H9 (cell line): ENCODE measurements at regions not wholly inside any gene's neighbourhood (a gene's known extent, or its start where the extent isn't known, plus 50 kb on each side); places are given as distances from the start of the nearest gene placed in this dataset.

Source experiments
- DNase-seq: peaks from one replicate; pipeline ENCODE4 v3.0.0-alpha.2; 2017
- H2AFZ ChIP-seq: one replicate; pipeline ENCODE4 v1.6.1; 2013; ENCODE audit warnings: mild to moderate bottlenecking, low read length, control low read depth, moderate library complexity
- H2AK5ac ChIP-seq: 2 replicates; pipeline ENCODE4 v1.6.1; 2013; ENCODE audit warnings: low read length, control low read depth, mixed read lengths; ENCODE audit not compliant: insufficient read length
- H2BK120ac ChIP-seq: one replicate; pipeline ENCODE4 v1.6.1; 2013; ENCODE audit warnings: low read depth, mild to moderate bottlenecking, low read length, control low read depth, inconsistent platforms; ENCODE audit not compliant: poor library complexity, severe bottlenecking
- H2BK12ac ChIP-seq: 2 replicates; pipeline ENCODE4 v1.6.1; 2013; ENCODE audit warnings: low read length, control low read depth, mixed read lengths, low read depth; ENCODE audit not compliant: insufficient read length
- H2BK15ac ChIP-seq: 2 replicates; pipeline ENCODE4 v1.6.1; 2013; ENCODE audit warnings: low read depth, low read length, control low read depth
- H2BK20ac ChIP-seq: one replicate; pipeline ENCODE4 v1.6.1; 2013; ENCODE audit warnings: low read depth, mild to moderate bottlenecking, low read length, control low read depth, inconsistent platforms; ENCODE audit not compliant: poor library complexity, severe bottlenecking
- H2BK5ac ChIP-seq: 2 replicates; pipeline ENCODE4 v1.6.1; 2013; ENCODE audit warnings: low read length, control low read depth, mixed read lengths; ENCODE audit not compliant: insufficient read length
- H3K14ac ChIP-seq: 2 replicates; pipeline ENCODE4 v1.6.1; 2013; ENCODE audit warnings: low read length, control low read depth; ENCODE audit not compliant: insufficient read depth
- H3K18ac ChIP-seq: 2 replicates; pipeline ENCODE4 v1.6.1; 2013; ENCODE audit warnings: low read depth, mild to moderate bottlenecking, mixed read lengths, low read length, control low read depth; ENCODE audit not compliant: insufficient read length
- H3K23ac ChIP-seq: 2 replicates; pipeline ENCODE4 v1.6.1; 2013; ENCODE audit warnings: low read length, control low read depth, mixed read lengths, low read depth; ENCODE audit not compliant: insufficient read length
- H3K23me2 ChIP-seq: 2 replicates; pipeline ENCODE4 v1.6.1; 2013; ENCODE audit warnings: low read depth, mild to moderate bottlenecking, mixed read lengths, low read length, control low read depth; ENCODE audit not compliant: insufficient read length, poor library complexity, severe bottlenecking
- H3K27ac ChIP-seq: 2 replicates; pipeline ENCODE4 v1.5.1; 2013; ENCODE audit warnings: low read length, control low read depth, mixed read lengths, low read depth; ENCODE audit not compliant: insufficient read length
- H3K27me3 ChIP-seq: 2 replicates; pipeline ENCODE4 v1.6.1; 2013; ENCODE audit warnings: low read length, control low read depth, inconsistent platforms; ENCODE audit not compliant: insufficient read depth
- H3K4ac ChIP-seq: 2 replicates; pipeline ENCODE4 v1.6.1; 2013; ENCODE audit warnings: low read depth, mild to moderate bottlenecking, control low read depth, inconsistent platforms, low read length, moderate library complexity
- H3K4me1 ChIP-seq: 2 replicates; pipeline ENCODE4 v1.6.1; 2013; ENCODE audit warnings: low read length, control low read depth, inconsistent platforms; ENCODE audit not compliant: insufficient read depth
- H3K4me2 ChIP-seq: 2 replicates; pipeline ENCODE4 v1.6.1; 2013; ENCODE audit warnings: low read length, control low read depth, mixed read lengths; ENCODE audit not compliant: insufficient read length, insufficient read depth
- H3K56ac ChIP-seq: 2 replicates; pipeline ENCODE4 v1.6.1; 2013; ENCODE audit warnings: low read depth, mild to moderate bottlenecking, mixed read lengths, low read length, control low read depth; ENCODE audit not compliant: insufficient read length
- H3K79me1 ChIP-seq: 2 replicates; pipeline ENCODE4 v1.6.1; 2013; ENCODE audit warnings: low read depth, mild to moderate bottlenecking, moderate library complexity, low read length, control low read depth, inconsistent platforms; ENCODE audit not compliant: insufficient read depth, poor library complexity, severe bottlenecking
- H3K79me2 ChIP-seq: 2 replicates; pipeline ENCODE4 v1.6.1; 2013; ENCODE audit warnings: low read length, control low read depth, inconsistent platforms; ENCODE audit not compliant: insufficient read depth
- H3K9ac ChIP-seq: 2 replicates; pipeline ENCODE4 v1.6.1; 2013; ENCODE audit warnings: low read length, control low read depth, mixed read lengths; ENCODE audit not compliant: insufficient read length; ENCODE audit errors: extremely low read depth
- H3K9me3 ChIP-seq: one replicate; pipeline ENCODE4 v1.6.1; 2013; ENCODE audit warnings: low read depth, low read length, inconsistent platforms; ENCODE audit not compliant: control insufficient read depth
- H3T11ph ChIP-seq: one replicate; pipeline ENCODE4 v1.6.1; 2013; ENCODE audit warnings: mild to moderate bottlenecking, low read length, control low read depth, inconsistent platforms
- H4K20me1 ChIP-seq: one replicate; pipeline ENCODE4 v1.6.1; 2013; ENCODE audit not compliant: control insufficient read depth, insufficient read length, insufficient read depth
- H4K5ac ChIP-seq: 2 replicates; pipeline ENCODE4 v1.6.1; 2013; ENCODE audit warnings: low read depth, mild to moderate bottlenecking, mixed read lengths, low read length, control low read depth; ENCODE audit not compliant: insufficient read length
- H4K8ac ChIP-seq: replicated peaks from 2 replicates; pipeline ENCODE4 v1.6.1; 2013; ENCODE audit warnings: low read length, control low read depth, mixed read lengths, low read depth; ENCODE audit not compliant: insufficient read length
- H4K91ac ChIP-seq: 2 replicates; pipeline ENCODE4 v1.6.1; 2013; ENCODE audit warnings: low read depth, mild to moderate bottlenecking, moderate library complexity, mixed read lengths, low read length, control low read depth; ENCODE audit not compliant: insufficient read length
- H3K27ac Mint-ChIP-seq, 3 experiments: 2 replicates in 2 of 3; 3 replicates in 1 of 3; pipeline ENCODE4 v1.8.0; 2020 to 2021; ENCODE audit warnings: mixed read lengths in 3 of 3, mild to moderate bottlenecking in 1 of 3, moderate library complexity in 1 of 3
- H3K27me3 Mint-ChIP-seq: 2 replicates; pipeline ENCODE4 v1.8.0; 2021; ENCODE audit warnings: low read depth, mild to moderate bottlenecking, moderate library complexity, mixed read lengths
- H3K36me3 Mint-ChIP-seq, 3 experiments: 2 replicates in 2 of 3; 3 replicates in 1 of 3; pipeline ENCODE4 v1.8.0; 2020 to 2021; ENCODE audit warnings: low read depth in 3 of 3, mixed read lengths in 3 of 3; ENCODE audit not compliant: insufficient read depth in 1 of 3
- H3K4me1 Mint-ChIP-seq, 2 experiments: 2 replicates each; pipeline ENCODE4 v1.8.0; 2020; ENCODE audit warnings: mixed read lengths in 2 of 2
- H3K4me3 Mint-ChIP-seq, 2 experiments: 2 replicates in 1 of 2; 3 replicates in 1 of 2; pipeline ENCODE4 v1.8.0; 2020 to 2021; ENCODE audit warnings: mild to moderate bottlenecking in 2 of 2, mixed read lengths in 2 of 2, moderate library complexity in 1 of 2
- H3K9me3 Mint-ChIP-seq, 2 experiments: 2 replicates in 1 of 2; 3 replicates in 1 of 2; pipeline ENCODE4 v1.8.0; 2020; ENCODE audit warnings: mild to moderate bottlenecking in 2 of 2, mixed read lengths in 2 of 2, moderate library complexity in 1 of 2
- WGBS: extraction: QIAGEN DNeasy Blood & Tissue Kit; methylation state at CpG from one replicate; pipeline ENCODE4 v1.1.7; 2013; ENCODE audit warnings: missing lambda C conversion rate, low lambda C conversion rate, mixed read lengths; ENCODE audit not compliant: insufficient read length; ENCODE audit errors: extremely low coverage; 5-methylcytosine and 5-hydroxymethylcytosine counted together
- TF ChIP-seq, protein P1 (sequence below): fragments of 200-600 bp; sonication (generic); conservative IDR thresholded peaks from 3 replicates; pipeline ENCODE4 v1.8.0; 2021; ENCODE audit warnings: antibody characterized with exemption, mild to moderate bottlenecking

DNA sequence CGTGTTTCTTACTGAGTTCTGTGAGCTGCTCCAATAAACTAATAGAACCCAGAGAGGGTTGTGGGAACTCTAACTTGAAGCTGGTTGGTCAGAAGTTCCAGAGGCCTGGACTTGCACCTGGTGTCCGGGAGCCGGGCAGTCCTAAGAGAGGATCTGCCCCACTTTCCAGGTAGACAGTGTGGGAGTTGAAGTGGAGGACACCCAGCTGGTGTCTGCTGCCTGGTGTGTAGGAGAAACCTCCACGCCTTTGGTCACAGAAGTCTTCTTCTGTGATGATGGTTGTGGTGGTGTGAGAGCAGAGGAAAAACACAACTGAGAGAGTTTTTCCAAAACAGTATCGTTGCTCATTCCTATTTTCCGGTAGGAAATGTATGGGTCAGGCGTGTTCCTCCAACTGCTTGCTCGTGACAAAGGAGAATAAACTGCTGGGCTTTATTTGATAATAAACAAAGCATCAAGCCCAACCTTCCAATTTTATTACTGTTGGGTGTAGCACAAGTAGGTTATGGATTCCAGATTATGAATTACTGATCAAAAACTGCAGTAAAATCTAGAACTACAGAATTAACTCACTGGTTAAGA lies 137.0 kb downstream of the KLF13 start:
- Mint-ChIP-seq H3K4me1 (peaks cover 6 to 8% of the 10 kb centered on the region in 2 experiments), H3K27ac (no peak overlapping the region), H3K36me3 (no peaks in the 10 kb centered on the region), H3K4me3 (no peak overlapping the region), H3K27me3 (peaks cover 8% of the 10 kb centered on the region), H3K9me3 (no peaks in the 10 kb centered on the region)
- H3K4ac ChIP-seq, result no peak overlapping the region
- WGBS, result no CpG with 5 or more reads among the region's 8 CpGs
- H3K18ac ChIP-seq, result no peak overlapping the region
- no peak overlapping the region for H3K56ac ChIP-seq
- TF ChIP-seq, protein P1, sequence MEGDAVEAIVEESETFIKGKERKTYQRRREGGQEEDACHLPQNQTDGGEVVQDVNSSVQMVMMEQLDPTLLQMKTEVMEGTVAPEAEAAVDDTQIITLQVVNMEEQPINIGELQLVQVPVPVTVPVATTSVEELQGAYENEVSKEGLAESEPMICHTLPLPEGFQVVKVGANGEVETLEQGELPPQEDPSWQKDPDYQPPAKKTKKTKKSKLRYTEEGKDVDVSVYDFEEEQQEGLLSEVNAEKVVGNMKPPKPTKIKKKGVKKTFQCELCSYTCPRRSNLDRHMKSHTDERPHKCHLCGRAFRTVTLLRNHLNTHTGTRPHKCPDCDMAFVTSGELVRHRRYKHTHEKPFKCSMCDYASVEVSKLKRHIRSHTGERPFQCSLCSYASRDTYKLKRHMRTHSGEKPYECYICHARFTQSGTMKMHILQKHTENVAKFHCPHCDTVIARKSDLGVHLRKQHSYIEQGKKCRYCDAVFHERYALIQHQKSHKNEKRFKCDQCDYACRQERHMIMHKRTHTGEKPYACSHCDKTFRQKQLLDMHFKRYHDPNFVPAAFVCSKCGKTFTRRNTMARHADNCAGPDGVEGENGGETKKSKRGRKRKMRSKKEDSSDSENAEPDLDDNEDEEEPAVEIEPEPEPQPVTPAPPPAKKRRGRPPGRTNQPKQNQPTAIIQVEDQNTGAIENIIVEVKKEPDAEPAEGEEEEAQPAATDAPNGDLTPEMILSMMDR, result no peak
- H3K23me2 ChIP-seq, result no peaks in the 10 kb centered on the region
- DNase-seq, result no peak
- H3K9me3 ChIP-seq, result no peaks in the 10 kb centered on the region
- no peak overlapping the region for H2BK15ac ChIP-seq
- no peak overlapping the region for H3K14ac ChIP-seq
- H4K8ac ChIP-seq, result no peak overlapping the region
- H2BK12ac ChIP-seq, result no peak overlapping the region
- H3K79me2 ChIP-seq, result no peaks in the 10 kb centered on the region
- no peak overlapping the region for H4K91ac ChIP-seq
- no peak overlapping the region for H3T11ph ChIP-seq
- H3K79me1 ChIP-seq, result no peaks in the 10 kb centered on the region
- no peak overlapping the region for H2BK120ac ChIP-seq
- no peak overlapping the region for H2BK5ac ChIP-seq
- no peak overlapping the region for H4K5ac ChIP-seq
- no peak overlapping the region for H2AFZ ChIP-seq
- H3K27me3 ChIP-seq, result no peaks in the 10 kb centered on the region
- H3K4me1 ChIP-seq, result no peaks in the 10 kb centered on the region; the same call in 1 of the 2 replicates
- no peak overlapping the region for H3K27ac ChIP-seq
- no peak overlapping the region for H3K9ac ChIP-seq
- no peak overlapping the region for H2AK5ac ChIP-seq
- H3K4me2 ChIP-seq, result no peak overlapping the region
- no peaks in the 10 kb centered on the region for H4K20me1 ChIP-seq
- no peak overlapping the region for H2BK20ac ChIP-seq
- no peak overlapping the region for H3K23ac ChIP-seq
